GM19438 (cell line): ENCODE measurements at regions not wholly inside any gene's neighbourhood (a gene's known extent, or its start where the extent isn't known, plus 50 kb on each side); places are given as distances from the start of the nearest gene placed in this dataset.
"Not testable (repeated sequence)": the region's sequence is repeated elsewhere in the genome, so short reads cannot be mapped to it uniquely, and the experiment has no call there.

ENCODE experiments used
- ATAC-seq: cut with Tn5 transposase; IDR thresholded peaks from one replicate; pipeline ENCODE4 v1.9.1; 2021; ENCODE audit warnings: low read depth; ENCODE audit not compliant: unreplicated experiment

DNA sequence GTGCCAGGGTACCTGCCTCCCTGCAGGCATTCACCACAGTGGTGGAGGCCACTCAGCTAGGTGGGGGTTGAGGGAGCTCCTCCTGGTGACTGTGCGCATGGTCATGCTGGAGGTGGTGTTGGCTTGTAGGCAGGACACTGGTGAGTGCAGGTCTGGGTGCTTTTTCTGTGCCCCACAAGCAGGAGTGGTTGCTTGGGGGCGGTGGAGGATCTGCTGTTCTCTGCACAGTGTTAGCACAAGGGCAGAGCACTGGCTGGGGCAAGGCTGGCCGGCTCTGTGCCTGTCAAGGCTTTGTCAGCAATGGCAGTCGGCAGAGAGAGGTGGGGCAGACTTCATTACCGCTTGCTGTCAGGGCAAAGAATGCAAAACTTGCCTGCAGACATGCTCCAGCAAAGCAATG, 632.1 kb upstream of the ID4 start:
- no peak for ATAC-seq

- ATAC-seq, result no peak
These were observed 628.0 kb upstream of the ID4 start for GRCh38 chr6:19209202-19209601.

DNA sequence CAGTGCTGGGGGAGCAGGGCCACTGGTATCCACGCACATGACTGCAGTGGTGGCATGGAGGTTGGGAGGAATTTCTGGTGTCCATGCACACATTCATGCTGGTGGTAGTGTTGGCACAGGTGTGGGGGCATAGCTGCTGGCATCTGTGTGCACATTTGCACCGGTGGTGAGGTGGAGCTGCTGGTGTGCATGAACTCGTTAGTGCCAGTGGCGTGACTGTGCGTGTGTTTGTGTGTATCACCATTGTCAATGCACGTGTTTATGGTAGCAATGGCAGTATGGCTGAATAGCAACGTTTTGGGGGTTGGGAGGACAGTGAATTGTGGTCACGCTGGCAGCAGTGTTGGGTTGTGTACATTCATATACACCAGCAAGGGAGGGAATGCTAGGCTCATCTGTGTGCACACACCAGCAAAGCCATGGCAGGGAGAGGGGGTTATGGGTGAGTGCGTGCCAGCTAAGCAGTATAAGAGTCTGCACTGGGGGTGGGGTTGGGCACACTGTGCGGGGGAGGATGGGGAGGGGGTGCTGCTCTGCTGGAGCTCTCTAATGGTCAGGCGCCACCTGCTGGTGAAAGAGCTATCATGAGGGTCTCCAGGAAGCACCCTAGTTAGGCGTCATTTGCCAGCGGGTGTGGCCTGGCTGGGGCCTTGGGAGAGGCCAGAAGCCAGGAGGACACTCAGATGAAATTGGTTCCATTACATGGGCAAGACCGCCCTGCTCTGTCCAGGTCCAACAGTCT, 626.1 kb upstream of the ID4 start:
- no peak for ATAC-seq

- ATAC-seq, result no peak
These were observed 622.9 kb upstream of the ID4 start for GRCh38 chr6:19214231-19214630.

DNA sequence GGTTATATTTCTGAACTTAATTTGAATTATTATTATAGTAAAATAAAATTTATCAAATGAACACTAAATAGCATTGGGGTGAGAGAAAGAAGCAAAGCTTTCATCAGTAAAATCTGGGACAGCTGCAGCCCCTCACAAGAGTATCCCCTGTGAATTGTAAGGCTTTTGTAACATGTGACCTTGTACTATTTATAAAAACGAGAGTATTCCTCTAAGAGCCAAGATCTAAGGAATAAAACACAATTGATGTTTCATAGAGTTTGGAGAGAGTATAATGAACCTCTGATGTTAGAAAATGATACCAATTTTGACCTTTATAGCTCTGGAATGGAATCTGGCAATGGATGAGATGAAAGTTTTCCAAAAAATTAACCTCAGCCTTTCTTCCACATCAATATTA, 617.2 kb upstream of the ID4 start:
- no peak for ATAC-seq

GRCh38 chr6:19231878-19232561, 605.1 kb upstream of the ID4 start:
- ATAC-seq, result no peak

- no peak for ATAC-seq
These were observed 591.5 kb upstream of the ID4 start for GRCh38 chr6:19245656-19246055.

DNA sequence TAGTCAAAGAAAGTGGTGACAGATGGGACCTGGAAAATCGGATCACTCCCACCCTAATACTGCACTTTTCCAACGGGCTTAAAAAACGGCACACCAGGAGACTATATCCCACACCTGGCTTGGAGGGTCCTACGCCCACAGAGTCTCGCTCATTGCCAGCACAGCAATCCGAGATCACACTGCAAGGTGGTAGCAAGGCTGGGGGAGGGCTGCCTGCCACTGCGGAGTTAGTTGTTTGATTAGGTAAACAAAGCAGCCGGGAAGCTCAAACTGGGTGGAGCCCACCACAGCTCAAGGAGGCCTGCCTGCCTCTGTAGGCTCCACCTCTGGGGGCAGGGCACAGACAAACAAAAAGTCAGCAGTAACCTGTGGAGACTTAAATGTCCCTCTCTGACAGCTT, 590.0 kb upstream of the ID4 start:
- ATAC-seq, result not testable (repeated sequence)

DNA sequence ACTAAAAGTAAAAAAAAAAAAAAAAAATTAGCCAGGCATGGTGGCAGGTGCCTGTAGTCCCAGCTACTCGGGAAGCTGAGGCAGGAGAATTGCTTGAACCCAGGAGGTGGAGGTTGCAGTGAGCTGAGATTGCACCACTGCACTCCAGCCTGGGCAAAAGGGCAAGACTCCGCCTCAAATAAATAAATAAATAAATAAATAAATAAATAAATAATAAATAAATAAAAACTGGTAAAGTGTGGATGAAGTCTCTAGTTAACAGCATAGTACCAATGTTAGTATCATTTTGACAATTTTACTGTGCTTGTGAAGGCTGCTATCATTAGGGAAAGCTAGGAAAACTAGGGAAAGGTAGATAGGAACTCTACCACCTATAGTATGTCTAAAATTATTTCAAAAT, 581.0 kb upstream of the ID4 start:
- not testable (repeated sequence) for ATAC-seq

DNA sequence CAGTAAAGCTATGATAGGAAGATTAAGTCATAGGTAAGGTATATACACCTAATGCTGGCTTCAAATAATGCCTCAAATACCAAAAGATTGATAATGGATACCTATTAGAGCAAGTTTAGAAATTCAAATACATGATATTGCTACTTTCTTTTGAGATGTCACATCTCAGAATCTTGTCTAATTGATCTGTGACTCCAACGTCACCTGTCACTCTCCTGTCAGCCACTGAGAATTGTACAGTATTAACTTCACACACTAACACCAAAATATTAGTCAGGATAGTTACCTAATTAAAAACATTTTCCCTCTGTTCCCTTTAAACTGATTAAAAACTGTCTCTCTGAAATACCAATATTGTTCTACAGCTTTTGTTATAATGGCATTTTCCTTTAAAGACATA, 575.5 kb upstream of the ID4 start:
- no peak for ATAC-seq

GRCh38 chr6:19268117-19268516, 569.1 kb upstream of the ID4 start:
- no peak for ATAC-seq

DNA sequence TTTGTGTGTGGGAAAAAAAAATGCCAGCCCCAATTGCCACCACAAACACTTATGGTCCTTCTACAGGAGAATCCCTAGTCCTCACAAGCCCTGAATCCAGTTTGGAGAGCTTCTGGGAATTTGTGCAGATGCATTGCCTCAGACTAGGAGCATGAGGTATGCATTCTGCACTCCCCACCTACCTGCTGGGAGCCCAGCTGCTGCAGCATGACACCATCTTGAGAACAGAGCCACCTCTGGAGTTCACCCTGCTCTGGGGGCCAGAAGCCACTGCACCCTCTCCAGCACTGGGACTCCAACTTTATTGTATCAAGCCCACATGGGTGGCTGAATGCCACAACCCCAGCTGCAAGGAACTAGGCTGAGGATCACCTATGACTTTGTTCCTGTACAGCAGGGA, 568.5 kb upstream of the ID4 start:
- no peak for ATAC-seq

DNA sequence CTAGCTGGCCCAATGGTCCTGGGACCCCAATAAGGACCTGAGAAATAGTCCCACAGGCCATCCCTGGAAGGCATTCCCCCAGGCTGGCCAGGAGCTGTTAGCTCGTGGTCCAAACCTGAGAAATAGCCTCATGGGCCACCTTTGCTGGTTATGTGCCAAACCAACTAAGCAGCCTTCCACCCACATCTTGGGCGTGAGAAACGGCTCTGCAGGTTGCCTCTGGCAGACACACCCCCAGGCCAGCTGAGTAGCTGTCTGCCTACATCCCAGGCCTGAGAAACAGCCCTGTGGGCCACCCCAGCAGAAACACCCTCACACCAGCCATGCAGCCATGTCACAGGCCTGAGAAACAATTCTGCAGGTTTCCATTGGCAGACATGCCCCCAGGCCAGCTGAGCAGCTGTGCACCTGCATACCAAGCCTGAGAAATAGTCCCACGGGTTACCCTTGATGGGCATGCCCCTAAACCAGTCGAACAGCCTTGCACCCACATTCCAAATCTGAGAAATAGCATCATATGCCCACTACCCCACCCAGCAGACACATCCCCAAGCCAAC, 567.8 kb upstream of the ID4 start:
- ATAC-seq, result no peak

DNA sequence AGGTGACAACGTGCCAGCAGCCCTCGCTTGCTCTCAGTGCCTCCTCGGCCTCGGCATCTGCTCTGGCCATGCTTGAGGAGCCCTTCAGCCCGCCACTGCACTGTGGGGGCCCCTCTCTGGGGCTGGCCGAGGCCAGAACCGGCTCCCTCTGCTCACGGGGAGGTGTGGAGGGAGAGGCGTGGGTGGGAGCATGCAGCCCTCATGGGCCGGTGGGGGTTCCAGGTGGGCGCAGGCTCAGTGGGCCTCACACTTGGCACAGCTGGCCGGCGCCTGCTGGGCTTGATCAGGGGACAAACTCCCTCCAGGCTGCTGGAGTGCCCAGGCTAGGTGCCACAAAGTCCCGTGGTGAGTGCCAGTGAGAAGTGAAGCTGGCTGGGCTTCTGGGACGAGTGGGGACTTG, 566.6 kb upstream of the ID4 start:
- ATAC-seq, result no peak

- ATAC-seq, result no peak
These were observed 557.9 kb upstream of the ID4 start for GRCh38 chr6:19279273-19279684.

DNA sequence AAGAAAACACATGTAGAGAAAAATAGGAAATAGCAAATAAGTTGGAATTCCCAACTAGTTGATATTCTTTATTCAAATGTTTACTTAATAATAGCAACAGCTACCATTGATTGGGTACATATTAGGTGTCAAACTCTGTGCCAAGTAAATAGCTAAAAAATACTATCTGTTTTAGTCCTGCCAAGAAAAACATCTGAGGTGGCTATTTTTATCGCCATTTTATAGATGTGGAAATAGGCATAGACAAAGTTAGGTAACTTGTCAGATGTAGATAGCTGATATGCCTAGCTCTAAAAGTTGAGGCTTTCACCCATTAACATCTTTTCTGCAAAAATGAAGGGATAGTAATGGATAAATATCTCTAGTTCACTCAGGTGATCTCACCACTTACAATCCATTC, 549.2 kb upstream of the ID4 start:
- no peak for ATAC-seq

DNA sequence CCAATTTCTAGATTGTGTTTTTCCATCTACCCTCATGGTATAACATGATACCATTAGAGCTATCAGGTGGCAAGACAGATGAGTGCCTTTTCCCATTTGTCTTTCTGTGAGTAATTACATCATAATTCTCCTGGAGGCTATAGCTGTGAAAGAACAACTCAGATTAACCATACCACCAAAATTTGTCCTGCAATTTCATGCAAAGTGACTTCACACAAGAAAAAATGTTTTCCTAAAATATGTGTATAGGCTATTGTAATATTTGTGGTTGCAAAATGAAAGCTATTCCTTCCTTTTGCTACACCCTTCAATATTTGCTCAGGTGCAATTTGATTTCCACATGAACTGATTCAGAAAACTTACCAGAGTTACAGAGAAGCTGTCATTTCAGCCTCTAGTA, 547.7 kb upstream of the ID4 start:
- ATAC-seq, result no peak

- no peak for ATAC-seq
These were observed 539.3 kb upstream of the ID4 start for GRCh38 chr6:19297880-19298279.

DNA sequence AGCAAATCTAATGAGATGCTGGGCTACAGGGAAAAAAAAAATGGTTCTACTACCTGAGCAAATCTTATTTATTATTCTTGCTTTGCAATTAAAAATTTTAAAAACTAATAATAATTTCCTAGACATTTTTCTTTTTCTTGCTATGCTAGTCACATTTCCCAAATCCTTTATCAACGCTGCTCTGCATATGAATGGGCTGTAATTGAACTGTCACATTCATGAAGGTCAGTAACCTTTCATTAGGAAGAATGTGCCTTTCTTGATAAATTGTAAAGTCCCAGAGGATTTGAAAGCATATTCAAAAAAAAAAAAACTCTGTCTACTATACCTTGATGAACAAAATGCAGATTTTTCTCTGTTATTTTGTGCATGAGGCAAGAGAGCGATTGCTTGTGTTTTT, 538.7 kb upstream of the ID4 start:
- ATAC-seq, result no peak

GRCh38 chr6:19299129-19299528, 538.0 kb upstream of the ID4 start:
- ATAC-seq, result no peak

GRCh38 chr6:19301980-19302379, 535.2 kb upstream of the ID4 start:
- ATAC-seq, result no peak

DNA sequence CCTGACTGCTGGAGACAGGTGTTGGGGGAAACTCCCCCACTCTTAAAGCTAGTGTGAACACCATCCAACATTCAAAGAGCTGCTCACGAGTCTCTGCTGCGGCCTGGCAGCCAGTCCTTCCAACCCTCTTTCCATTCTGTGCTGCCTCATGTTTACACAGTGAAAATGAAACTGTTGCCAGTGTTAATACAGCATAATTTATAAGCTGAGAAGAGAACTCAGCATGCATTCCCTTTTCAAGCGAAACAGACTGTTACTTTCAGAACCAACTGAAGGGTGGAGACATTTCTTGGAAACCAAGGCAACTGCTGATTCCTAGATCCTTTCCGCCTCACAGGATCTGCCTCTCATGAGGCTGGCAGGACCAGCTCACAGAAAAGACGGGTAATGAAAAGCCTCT, 533.8 kb upstream of the ID4 start:
- ATAC-seq, result no peak
